ENCODE measurements at regions not wholly inside any gene's neighbourhood (a gene's known extent, or its start where the extent isn't known, plus 50 kb on each side); places are given as distances from the start of the nearest gene placed in this dataset.
"Not testable (repeated sequence)": the region's sequence is repeated elsewhere in the genome, so short reads cannot be mapped to it uniquely, and the experiment has no call there.

- no peak for DNase-seq
These were observed 434.3 kb downstream of the RAB38 start for GRCh38 chr11:87740968-87741367.

GRCh38 chr11:87740451-87740850 lies 434.8 kb downstream of the RAB38 start:
- DNase-seq: no peak

GRCh38 chr11:87739766-87740165 lies 435.5 kb downstream of the RAB38 start:
- no peak for DNase-seq

DNA sequence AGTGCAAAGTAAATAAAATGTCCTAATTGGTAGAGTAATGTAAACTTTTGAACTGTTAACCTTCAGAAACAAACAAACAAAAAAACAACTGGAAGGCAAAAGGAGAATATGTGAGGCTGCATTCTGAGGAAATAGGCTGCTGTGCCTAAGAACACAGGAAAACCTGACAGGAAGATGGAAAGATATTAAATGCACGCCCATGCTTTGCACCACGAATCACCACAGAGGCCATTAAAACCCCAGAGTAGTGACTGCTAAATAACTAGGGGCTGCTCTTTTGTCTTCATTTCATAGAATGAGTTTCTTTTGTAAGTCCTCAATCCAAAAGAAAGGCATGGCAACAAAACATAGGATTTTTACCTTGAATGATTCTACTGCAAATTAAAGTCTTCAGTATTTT lies 436.0 kb downstream of the RAB38 start:
- DNase-seq: no peak

- DNase-seq: no peak
These were observed 438.3 kb downstream of the RAB38 start for GRCh38 chr11:87736928-87737327.

- no peak for DNase-seq
These were observed 448.7 kb downstream of the RAB38 start for GRCh38 chr11:87726506-87726905.

- no peak for DNase-seq
These were observed 450.9 kb downstream of the RAB38 start for GRCh38 chr11:87724358-87724757.

GRCh38 chr11:87722756-87723565 lies 452.3 kb downstream of the RAB38 start:
- no peak for DNase-seq

- no peak for DNase-seq
These were observed 455.7 kb downstream of the RAB38 start for GRCh38 chr11:87719326-87720073.

GRCh38 chr11:87712802-87713202 lies 462.4 kb downstream of the RAB38 start:
- DNase-seq: no peak

GRCh38 chr11:87712391-87712790 lies 462.9 kb downstream of the RAB38 start:
- DNase-seq: no peak

DNA sequence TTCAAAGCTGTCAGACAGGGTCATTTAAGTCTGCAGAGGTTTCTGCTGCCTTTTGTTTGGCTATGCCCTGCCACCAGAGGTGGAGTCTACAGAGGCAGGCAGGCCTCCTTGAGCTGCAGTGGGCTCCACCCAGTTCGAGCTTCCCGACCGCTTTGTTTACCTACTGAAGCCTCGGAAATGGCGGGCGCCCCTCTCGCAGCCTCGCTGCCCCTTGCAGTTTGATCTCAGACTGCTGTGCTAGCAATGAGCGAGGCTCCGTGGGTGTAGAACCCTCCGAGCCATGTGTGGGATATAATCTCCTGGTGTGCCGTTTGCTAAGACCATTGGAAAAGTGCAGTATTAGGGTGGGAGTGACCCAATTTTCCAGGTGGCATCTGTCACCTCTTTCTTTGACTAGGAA lies 471.7 kb downstream of the RAB38 start:
- not testable (repeated sequence) for DNase-seq

DNA sequence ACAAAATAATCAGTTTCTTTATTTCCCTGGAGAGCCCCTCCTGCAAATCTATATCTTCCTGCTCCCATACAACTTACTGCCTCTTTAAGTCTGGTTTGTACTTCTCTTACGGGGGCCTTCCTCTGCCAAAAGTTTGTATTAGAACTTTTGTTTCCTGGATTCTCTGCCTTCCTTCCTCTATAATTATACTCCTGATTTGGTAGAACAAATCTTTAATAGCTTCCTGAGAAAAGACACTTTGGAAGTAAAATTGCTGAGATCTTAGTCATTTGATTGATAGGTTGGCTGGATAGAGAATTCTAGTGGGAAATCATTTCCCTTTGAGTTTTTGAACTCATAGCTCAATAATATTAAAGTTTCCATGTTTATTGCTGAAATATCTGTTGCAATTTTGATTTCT lies 499.2 kb downstream of the RAB38 start:
- no peak for DNase-seq

DNA sequence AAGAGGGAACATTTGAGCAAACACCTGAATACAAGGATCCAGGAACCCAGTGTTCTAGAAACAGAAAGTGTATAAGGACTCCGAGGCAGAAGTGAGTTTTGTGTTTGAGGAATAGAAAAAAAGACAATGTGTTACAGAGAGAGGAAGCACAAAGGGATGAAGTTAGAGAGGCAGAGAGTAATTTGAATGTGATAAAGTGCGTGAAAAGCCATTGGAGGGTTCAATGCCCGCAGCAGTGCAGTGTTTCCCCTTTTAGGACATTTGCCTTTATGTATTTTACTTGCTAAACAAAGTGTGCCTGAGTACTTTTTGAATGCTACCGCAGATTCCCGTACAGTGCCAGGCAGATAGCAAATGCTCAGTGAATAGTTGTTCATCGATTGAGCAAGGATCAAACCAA lies 508.5 kb downstream of the RAB38 start:
- DNase-seq: no peak

- no peak for DNase-seq
These were observed 513.0 kb downstream of the RAB38 start for GRCh38 chr11:87662287-87662686.

GRCh38 chr11:87660926-87661660 lies 514.1 kb downstream of the RAB38 start:
- no peak for DNase-seq

- DNase-seq: no peak
These were observed 515.4 kb downstream of the RAB38 start for GRCh38 chr11:87659807-87660206.

- no peak for DNase-seq
These were observed 529.6 kb downstream of the RAB38 start for GRCh38 chr11:87645626-87646025.

- DNase-seq: no peak
These were observed 535.4 kb downstream of the RAB38 start for GRCh38 chr11:87639753-87640364.

DNA sequence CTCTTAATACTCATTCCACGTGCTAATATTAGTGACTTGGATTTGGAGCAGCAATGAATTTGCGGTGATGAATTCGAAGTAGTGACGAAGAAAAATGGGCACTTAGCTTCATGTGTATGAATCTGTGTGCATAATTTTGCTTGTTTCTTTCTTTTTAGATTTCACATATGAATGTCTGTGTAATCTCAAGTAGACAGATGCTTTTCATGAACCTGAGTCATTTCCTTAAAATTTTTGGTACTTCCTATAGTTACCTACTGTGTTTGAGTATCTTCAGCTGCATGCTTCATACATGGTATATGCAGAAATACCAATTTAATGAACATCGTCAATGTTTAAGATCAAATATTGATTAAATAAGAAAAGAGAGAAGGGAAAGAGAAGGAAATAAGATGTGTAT lies 540.2 kb downstream of the RAB38 start:
- DNase-seq: no peak

GRCh38 chr11:87634331-87634730 lies 540.9 kb downstream of the RAB38 start:
- DNase-seq: no peak

GRCh38 chr11:87628957-87629356 lies 546.3 kb downstream of the RAB38 start:
- DNase-seq: no peak

DNA sequence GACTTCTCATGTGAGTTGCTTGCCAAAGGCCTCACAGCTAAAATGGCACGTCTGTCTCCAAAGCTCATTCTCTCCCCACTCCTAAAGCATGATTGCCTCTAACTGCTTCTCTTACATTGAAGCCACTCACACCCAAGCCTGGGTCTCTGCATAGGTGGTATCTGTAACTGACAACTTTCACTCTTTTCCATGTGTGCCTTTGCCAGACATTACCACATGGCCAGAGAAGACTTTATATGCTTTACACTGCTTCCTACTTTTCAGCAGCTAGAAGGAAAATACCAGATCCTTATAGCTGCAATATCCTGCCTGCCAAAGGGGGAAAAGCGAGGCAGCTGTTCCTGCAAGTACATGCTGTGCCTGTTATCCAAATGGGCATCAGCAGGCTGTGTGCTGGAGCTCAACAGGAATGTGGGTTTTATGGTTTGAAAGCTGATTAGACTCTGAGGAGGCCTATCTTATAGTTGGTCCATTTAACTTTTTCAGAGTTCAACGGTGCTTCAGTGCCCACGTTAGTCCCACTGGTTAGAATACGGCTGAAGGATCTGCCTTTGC lies 547.1 kb downstream of the RAB38 start:
- no peak for DNase-seq
